ENCODE measurements at regions not wholly inside any gene's neighbourhood (a gene's known extent, or its start where the extent isn't known, plus 50 kb on each side); places are given as distances from the start of the nearest gene placed in this dataset.

DNA sequence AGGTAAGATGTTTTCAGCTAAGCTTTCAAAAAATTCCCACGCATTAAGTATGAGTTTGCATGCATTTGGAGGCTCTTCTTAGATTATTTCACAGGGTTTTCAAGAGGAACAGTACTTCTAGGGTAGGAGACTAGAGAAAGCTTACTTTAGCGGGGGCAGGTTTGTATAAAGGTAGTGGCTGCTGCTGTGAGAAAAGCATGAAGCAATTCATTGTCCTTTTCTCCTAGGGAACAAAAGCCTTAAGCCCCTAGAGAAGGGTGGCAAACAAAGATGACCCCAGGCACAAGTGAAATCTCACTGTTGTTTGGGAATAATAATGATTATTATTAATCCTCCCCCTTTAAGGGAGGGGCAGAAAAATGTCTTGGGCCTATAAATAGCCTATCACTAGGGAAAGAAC, 310.7 kb downstream of the DIPK2A start:
- Histone ChIP-seq H3K4me1 (ENCODE audit: control insufficient read depth, insufficient read depth, low read length) (no peaks in the 10 kb centered on the region), H3K27me3 (ENCODE audit: control insufficient read depth in 1 of 2, insufficient read depth in 2 of 2, low read length in 2 of 2) (no peaks in the 10 kb centered on the region), H3K4me3 (ENCODE audit: low read length in 2 of 2) (no peak overlapping the region), H3K9ac (ENCODE audit: low read length in 2 of 2) (no peak overlapping the region), H3K36me3 (ENCODE audit: control insufficient read depth in 2 of 2, insufficient read depth in 2 of 2, low read length in 2 of 2) (no peaks in the 10 kb centered on the region), H3K27ac (ENCODE audit: low read length) (no peak overlapping the region), H3K9me3 (ENCODE audit: control insufficient read depth in 2 of 2, low read length in 2 of 2) (no peaks in the 10 kb centered on the region)

DNA sequence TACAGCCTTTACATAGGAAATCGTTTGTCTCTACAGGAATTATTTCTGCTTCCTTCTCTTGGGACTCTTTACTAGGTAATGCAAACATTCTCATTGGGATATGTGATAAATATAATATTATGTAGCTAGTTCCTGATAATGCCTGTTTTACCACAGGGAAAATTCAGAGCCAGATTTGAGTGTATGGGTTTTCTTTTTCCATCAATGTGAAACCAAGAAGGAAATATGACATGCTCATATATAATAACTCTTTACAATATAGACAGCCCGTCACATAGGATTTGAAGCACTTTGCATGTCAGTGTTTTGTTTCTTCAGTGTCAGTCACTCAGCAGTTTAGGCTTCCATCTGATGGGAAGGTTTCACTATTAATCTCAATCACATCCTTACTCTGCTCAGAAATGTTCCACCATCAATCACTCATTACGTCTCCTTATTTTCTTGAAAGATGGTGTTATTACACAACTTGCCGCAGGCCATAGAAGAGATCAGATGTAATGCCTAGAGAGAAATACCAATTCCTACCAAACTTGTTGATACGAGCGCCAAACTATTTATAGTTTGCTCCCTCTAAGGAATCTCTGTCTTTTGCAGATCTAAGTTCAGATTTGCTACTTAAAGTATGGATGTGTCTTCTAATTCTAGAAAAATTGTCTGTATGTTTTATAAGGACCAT, 314.8 kb downstream of the DIPK2A start:
- Histone ChIP-seq H3K9ac (ENCODE audit: low read length in 2 of 2) (no peak overlapping the region), H3K9me3 (ENCODE audit: control insufficient read depth in 2 of 2, low read length in 2 of 2) (peaks cover 0 to 2% of the 10 kb centered on the region in 2 donors), H3K27me3 (ENCODE audit: control insufficient read depth in 1 of 2, insufficient read depth in 2 of 2, low read length in 2 of 2) (no peaks in the 10 kb centered on the region), H3K4me1 (ENCODE audit: control insufficient read depth, insufficient read depth, low read length) (no peaks in the 10 kb centered on the region), H3K36me3 (ENCODE audit: control insufficient read depth in 2 of 2, insufficient read depth in 2 of 2, low read length in 2 of 2) (no peaks in the 10 kb centered on the region), H3K4me3 (ENCODE audit: low read length in 2 of 2) (no peak overlapping the region), H3K27ac (ENCODE audit: low read length) (no peak overlapping the region)

DNA sequence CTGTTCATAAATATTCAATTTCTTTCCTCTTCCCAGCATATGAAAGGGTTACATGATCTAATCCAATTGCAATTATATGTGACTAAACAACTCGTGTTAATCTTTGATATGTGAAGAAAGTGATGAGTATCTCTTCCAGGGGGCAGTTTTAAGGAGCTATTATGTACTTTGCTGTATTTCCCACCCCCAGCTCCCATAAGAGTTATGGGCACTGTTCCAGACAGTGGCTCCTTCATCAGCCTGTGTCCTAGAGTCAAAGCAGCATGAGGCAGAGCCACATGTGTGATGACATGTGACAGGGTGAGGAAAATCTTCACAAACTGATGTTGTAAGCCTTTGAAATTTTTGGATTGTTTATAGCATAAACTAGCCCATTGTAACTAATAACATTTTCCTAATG, 315.4 kb downstream of the DIPK2A start:
- Histone ChIP-seq H3K36me3 (ENCODE audit: control insufficient read depth in 2 of 2, insufficient read depth in 2 of 2, low read length in 2 of 2) (no peaks in the 10 kb centered on the region), H3K27me3 (ENCODE audit: control insufficient read depth in 1 of 2, insufficient read depth in 2 of 2, low read length in 2 of 2) (no peaks in the 10 kb centered on the region), H3K4me1 (ENCODE audit: control insufficient read depth, insufficient read depth, low read length) (no peaks in the 10 kb centered on the region), H3K27ac (ENCODE audit: low read length) (no peak overlapping the region), H3K4me3 (ENCODE audit: low read length in 2 of 2) (no peak overlapping the region), H3K9ac (ENCODE audit: low read length in 2 of 2) (no peak overlapping the region), H3K9me3 (ENCODE audit: control insufficient read depth in 2 of 2, low read length in 2 of 2) (peaks cover 0 to 2% of the 10 kb centered on the region in 2 donors)

DNA sequence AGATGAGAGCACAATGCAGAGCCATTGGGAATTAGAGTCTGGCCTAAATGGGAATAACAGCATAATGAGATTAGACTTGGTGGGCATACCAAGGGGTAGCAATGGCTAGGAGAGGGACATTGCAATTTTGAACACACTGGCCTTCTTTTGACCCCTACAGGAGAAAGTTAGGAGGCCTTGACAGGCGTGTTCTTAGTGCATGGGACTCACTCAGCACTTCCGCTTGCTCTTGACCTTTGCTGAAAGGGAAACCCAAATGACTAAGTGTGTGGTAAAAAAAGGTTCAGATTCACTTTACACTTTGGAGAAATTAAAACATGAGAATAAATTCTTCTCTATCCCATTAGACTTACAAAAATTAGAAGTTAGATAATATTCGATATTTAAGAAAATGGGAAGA, 317.4 kb downstream of the DIPK2A start:
- Histone ChIP-seq H3K4me3 (ENCODE audit: low read length in 2 of 2) (no peak overlapping the region), H3K36me3 (ENCODE audit: control insufficient read depth in 2 of 2, insufficient read depth in 2 of 2, low read length in 2 of 2) (no peaks in the 10 kb centered on the region), H3K9me3 (ENCODE audit: control insufficient read depth in 2 of 2, low read length in 2 of 2) (peaks cover 0 to 2% of the 10 kb centered on the region in 2 donors), H3K27ac (ENCODE audit: low read length) (no peak overlapping the region), H3K27me3 (ENCODE audit: control insufficient read depth in 1 of 2, insufficient read depth in 2 of 2, low read length in 2 of 2) (no peaks in the 10 kb centered on the region), H3K4me1 (ENCODE audit: control insufficient read depth, insufficient read depth, low read length) (no peaks in the 10 kb centered on the region), H3K9ac (ENCODE audit: low read length in 2 of 2) (no peak overlapping the region)

DNA sequence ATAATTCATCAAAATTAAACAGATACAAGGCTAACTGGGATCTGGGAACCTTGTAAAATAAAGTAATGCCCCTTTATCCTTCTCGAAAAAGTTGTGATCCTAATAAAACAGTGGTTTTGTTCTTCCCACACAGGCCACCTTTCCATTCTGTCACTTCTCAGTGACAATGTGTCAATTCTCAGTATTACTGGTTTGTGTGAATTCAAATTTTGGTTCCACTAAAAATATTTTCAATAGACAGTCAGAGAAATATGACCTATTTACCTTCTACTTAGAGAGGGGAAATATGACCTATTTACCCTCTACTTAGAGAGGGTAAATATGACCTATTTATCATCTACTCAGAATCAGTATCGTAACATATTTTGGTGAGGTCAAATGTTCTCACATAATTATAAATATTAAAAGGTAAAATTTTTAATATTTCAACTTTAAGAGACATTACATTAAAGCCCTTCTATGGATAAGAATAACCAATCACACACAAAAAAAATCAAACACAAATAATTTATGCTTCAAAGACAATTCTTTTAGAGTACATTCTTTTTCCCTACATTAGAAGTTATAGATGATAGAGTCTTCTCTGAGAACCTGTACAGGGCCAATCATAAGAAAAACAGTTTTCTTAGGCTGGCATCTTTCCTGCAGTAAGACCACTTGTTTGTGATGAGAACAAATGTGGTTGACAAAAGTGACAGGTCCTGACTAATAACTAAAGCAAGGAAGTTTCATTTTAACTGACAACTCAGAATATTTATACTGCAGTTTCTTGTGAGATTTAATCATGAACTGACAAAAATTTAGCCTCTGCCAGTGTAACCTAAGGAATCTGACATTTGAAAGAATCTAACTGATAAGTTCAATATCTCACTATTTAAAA, 323.3 kb downstream of the DIPK2A start:
- H3K36me3 ChIP-seq (ENCODE audit: control insufficient read depth in 2 of 2, insufficient read depth in 2 of 2, low read length in 2 of 2) = no peaks in the 10 kb centered on the region
- peaks cover 0 to 2% of the 10 kb centered on the region in 2 donors for H3K9me3 ChIP-seq (ENCODE audit: control insufficient read depth in 2 of 2, low read length in 2 of 2)
- no peak overlapping the region for H3K27ac ChIP-seq (ENCODE audit: low read length)
- H3K27me3 ChIP-seq (ENCODE audit: control insufficient read depth in 1 of 2, insufficient read depth in 2 of 2, low read length in 2 of 2) = no peaks in the 10 kb centered on the region
- H3K9ac ChIP-seq (ENCODE audit: low read length in 2 of 2) = no peak overlapping the region
- no peaks in the 10 kb centered on the region for H3K4me1 ChIP-seq (ENCODE audit: control insufficient read depth, insufficient read depth, low read length)
- no peak overlapping the region for H3K4me3 ChIP-seq (ENCODE audit: low read length in 2 of 2)

DNA sequence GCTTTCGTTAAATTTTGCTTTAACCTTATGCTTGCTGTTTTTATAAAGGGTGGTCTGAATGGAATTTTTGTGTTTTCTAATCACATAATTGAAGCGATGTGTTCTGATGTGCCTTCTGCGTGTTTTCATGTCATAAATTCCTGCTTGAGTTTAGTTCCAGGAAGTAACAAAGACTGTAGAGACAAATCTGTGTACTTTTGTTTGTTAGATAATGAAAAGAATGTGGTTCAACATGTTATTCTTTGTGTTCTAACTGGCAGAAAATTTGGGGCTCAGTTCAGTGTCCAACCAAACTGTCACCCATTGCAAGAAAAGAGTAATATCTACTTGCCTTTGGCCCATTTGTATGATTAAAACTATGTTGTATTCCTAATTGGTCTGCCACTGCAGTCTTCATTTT, 324.0 kb downstream of the DIPK2A start:
- H3K27me3 ChIP-seq (ENCODE audit: control insufficient read depth in 1 of 2, insufficient read depth in 2 of 2, low read length in 2 of 2) = no peaks in the 10 kb centered on the region
- no peak overlapping the region for H3K27ac ChIP-seq (ENCODE audit: low read length)
- H3K9me3 ChIP-seq (ENCODE audit: control insufficient read depth in 2 of 2, low read length in 2 of 2) = peaks cover 0 to 1% of the 10 kb centered on the region in 2 donors
- no peaks in the 10 kb centered on the region for H3K4me1 ChIP-seq (ENCODE audit: control insufficient read depth, insufficient read depth, low read length)
- H3K36me3 ChIP-seq (ENCODE audit: control insufficient read depth in 2 of 2, insufficient read depth in 2 of 2, low read length in 2 of 2) = no peaks in the 10 kb centered on the region
- H3K4me3 ChIP-seq (ENCODE audit: low read length in 2 of 2) = no peak overlapping the region
- no peak overlapping the region for H3K9ac ChIP-seq (ENCODE audit: low read length in 2 of 2)

DNA sequence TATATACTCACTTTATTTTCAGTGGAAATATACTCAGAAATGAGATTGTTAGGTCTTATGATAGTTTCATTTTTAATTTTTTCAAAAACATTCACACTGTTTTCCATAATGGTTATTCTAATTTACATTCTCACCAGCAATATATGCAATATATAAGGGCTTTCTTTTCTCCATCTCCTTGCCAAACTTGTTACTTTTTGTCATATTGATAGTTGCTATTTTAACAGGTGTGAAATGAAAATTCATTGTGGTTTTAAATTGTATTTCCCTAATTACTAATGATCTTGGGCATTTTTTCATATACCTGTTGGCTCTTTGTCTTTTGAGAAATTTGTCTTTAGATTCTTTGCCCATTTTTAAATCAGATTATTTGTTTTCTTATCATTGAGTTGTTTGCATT, 325.2 kb downstream of the DIPK2A start:
- Histone ChIP-seq H3K9ac (ENCODE audit: low read length in 2 of 2) (no peak overlapping the region), H3K27ac (ENCODE audit: low read length) (no peak overlapping the region), H3K4me3 (ENCODE audit: low read length in 2 of 2) (no peak overlapping the region), H3K4me1 (ENCODE audit: control insufficient read depth, insufficient read depth, low read length) (no peaks in the 10 kb centered on the region), H3K36me3 (ENCODE audit: control insufficient read depth in 2 of 2, insufficient read depth in 2 of 2, low read length in 2 of 2) (no peaks in the 10 kb centered on the region), H3K27me3 (ENCODE audit: control insufficient read depth in 1 of 2, insufficient read depth in 2 of 2, low read length in 2 of 2) (no peaks in the 10 kb centered on the region), H3K9me3 (ENCODE audit: control insufficient read depth in 2 of 2, low read length in 2 of 2) (no peaks in the 10 kb centered on the region)

DNA sequence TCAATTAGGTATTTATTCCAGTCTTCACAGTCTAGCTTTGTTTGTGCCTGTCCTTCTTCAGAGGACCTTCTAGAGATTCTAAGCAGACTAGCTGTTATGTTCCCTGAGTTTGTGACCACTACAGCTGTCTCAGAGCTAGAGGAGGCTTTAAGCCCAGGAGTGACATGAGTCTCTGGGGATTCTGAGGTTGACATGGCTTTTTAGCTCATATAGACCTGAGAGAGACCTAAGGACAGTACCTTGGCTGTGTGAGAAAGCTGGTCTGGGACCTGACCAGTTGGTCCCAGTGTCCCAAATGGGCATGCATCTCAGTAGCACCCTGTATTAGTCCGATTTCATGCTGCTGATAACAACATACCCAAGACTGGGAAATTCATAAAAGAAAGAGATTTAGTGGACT, 330.2 kb downstream of the DIPK2A start:
- H3K27ac ChIP-seq (ENCODE audit: low read length) = no peak overlapping the region
- H3K9me3 ChIP-seq (ENCODE audit: control insufficient read depth in 2 of 2, low read length in 2 of 2) = peaks cover 0 to 3% of the 10 kb centered on the region in 2 donors
- no peak overlapping the region for H3K4me3 ChIP-seq (ENCODE audit: low read length in 2 of 2)
- H3K4me1 ChIP-seq (ENCODE audit: control insufficient read depth, insufficient read depth, low read length) = no peaks in the 10 kb centered on the region
- no peak overlapping the region for H3K9ac ChIP-seq (ENCODE audit: low read length in 2 of 2)
- no peaks in the 10 kb centered on the region for H3K36me3 ChIP-seq (ENCODE audit: control insufficient read depth in 2 of 2, insufficient read depth in 2 of 2, low read length in 2 of 2)
- no peaks in the 10 kb centered on the region for H3K27me3 ChIP-seq (ENCODE audit: control insufficient read depth in 1 of 2, insufficient read depth in 2 of 2, low read length in 2 of 2)

DNA sequence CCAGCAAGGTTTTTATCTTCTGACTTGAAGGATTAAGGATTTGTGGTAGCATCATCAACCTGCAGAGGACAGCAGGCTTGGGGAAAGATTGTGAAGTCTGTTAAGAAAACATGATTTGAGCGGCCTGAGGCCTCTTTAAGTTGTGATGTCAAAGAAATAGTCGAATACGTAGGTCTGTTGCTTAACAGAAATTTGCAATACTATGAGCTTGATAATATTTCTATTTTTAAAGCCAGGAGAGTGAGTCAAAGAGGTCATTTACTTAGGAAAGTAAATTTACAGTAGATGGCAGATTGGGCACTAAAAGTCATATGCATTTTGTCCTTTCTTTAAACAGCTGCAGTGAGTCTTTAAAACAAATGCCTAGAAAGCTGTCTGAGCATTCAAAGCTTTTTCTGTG, 336.3 kb downstream of the DIPK2A start:
- Histone ChIP-seq H3K9me3 (ENCODE audit: control insufficient read depth in 2 of 2, low read length in 2 of 2) (peaks cover 0 to 3% of the 10 kb centered on the region in 2 donors), H3K4me3 (ENCODE audit: low read length in 2 of 2) (no peak overlapping the region), H3K9ac (ENCODE audit: low read length in 2 of 2) (no peak overlapping the region), H3K27ac (ENCODE audit: low read length) (no peak overlapping the region), H3K4me1 (ENCODE audit: control insufficient read depth, insufficient read depth, low read length) (no peaks in the 10 kb centered on the region), H3K36me3 (ENCODE audit: control insufficient read depth in 2 of 2, insufficient read depth in 2 of 2, low read length in 2 of 2) (no peaks in the 10 kb centered on the region), H3K27me3 (ENCODE audit: control insufficient read depth in 1 of 2, insufficient read depth in 2 of 2, low read length in 2 of 2) (no peaks in the 10 kb centered on the region)

DNA sequence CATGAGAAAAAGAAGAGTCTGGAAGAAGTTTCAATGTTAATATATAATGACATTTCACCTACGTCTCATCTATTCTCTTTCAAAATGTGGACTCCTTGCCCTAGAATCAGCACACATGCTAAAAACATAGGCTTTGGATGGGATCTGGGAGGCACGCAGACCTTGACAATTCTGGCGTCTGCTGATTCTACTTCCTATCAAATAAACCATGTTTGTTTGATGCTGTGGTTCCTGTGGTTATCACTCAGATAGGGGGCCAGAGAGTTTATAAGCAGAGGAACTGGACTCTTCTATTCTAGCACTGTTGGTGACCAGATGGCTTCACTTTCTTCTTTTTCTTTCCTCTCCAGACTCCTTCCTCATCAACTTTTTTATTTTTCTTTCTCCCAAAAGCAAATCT, 336.8 kb downstream of the DIPK2A start:
- H3K9ac ChIP-seq (ENCODE audit: low read length in 2 of 2) = no peak overlapping the region
- peaks cover 0 to 3% of the 10 kb centered on the region in 2 donors for H3K9me3 ChIP-seq (ENCODE audit: control insufficient read depth in 2 of 2, low read length in 2 of 2)
- H3K4me1 ChIP-seq (ENCODE audit: control insufficient read depth, insufficient read depth, low read length) = no peaks in the 10 kb centered on the region
- H3K27ac ChIP-seq (ENCODE audit: low read length) = no peak overlapping the region
- no peaks in the 10 kb centered on the region for H3K27me3 ChIP-seq (ENCODE audit: control insufficient read depth in 1 of 2, insufficient read depth in 2 of 2, low read length in 2 of 2)
- H3K36me3 ChIP-seq (ENCODE audit: control insufficient read depth in 2 of 2, insufficient read depth in 2 of 2, low read length in 2 of 2) = no peaks in the 10 kb centered on the region
- H3K4me3 ChIP-seq (ENCODE audit: low read length in 2 of 2) = no peak overlapping the region

DNA sequence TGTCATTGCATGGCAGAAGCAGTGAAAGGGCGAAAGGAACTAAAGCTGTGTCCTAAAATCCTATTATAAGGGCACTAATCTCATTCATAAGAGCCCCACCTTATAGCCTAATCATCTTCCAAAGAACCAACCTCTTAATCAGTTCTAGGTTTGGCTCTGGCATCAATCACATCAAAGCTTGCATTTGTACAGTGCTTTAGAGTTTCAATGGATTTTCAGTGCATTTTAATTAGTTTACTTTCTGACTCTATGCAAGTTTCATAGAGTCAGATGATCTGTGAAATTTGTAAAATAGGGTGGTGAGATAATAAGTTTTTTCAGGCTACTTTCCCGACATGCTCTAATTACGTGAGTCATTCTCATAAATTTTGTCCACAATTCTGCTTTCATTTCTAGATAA, 341.1 kb downstream of the DIPK2A start:
- Histone ChIP-seq H3K27ac (ENCODE audit: low read length) (no peak overlapping the region), H3K4me1 (ENCODE audit: control insufficient read depth, insufficient read depth, low read length) (no peaks in the 10 kb centered on the region), H3K27me3 (ENCODE audit: control insufficient read depth in 1 of 2, insufficient read depth in 2 of 2, low read length in 2 of 2) (no peaks in the 10 kb centered on the region), H3K9me3 (ENCODE audit: control insufficient read depth in 2 of 2, low read length in 2 of 2) (no peaks in the 10 kb centered on the region), H3K4me3 (ENCODE audit: low read length in 2 of 2) (no peak overlapping the region), H3K36me3 (ENCODE audit: control insufficient read depth in 2 of 2, insufficient read depth in 2 of 2, low read length in 2 of 2) (no peaks in the 10 kb centered on the region), H3K9ac (ENCODE audit: low read length in 2 of 2) (no peak overlapping the region)

All from stomach smooth muscle (tissue), 2 donors.